Dermis microvascular lymphatic vessel endothelial cell (primary cell): ENCODE measurements at regions not wholly inside any gene's neighbourhood (a gene's known extent, or its start where the extent isn't known, plus 50 kb on each side); places are given as distances from the start of the nearest gene placed in this dataset.
A peak's percentile ranks its signal among the peaks of the same experiment; 100 is the strongest.

Experiments used
- DNase-seq, 2 donors: peaks; one replicate each; pipeline versions ENCODE4 v3.0.0 to v3.0.0-alpha.2; 2010; ENCODE audit warnings: low read depth in 2 of 2

DNA sequence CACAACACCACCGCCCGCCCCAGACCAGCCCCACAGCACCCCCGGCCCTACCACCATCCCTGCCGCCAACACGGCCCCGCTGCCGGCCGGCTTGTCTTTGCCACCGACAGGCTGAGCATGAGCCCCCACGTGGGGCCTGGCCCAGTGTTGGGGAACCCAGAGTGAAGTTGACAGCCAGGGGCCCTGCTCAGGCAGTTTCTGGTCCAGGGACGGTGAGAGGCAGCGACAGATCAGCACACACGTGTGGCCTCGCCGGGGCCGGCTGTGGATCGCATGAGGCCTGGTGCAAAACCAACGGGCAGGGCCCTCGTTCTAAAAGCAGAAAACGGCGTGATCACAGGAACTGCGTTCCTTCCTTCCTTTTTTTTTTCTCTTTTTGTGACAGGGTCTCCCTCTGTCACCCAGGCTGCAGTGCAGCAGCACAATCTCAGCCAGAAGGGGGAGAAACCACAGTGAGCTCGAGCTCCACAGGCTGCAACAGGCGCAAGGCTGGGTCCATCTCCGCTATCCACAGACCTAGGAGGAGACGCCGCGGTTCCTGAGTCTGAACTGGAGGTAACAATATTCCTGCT is 50.5 kb upstream of the FBRSL1 start:
- DNase-seq, result no peak

DNA sequence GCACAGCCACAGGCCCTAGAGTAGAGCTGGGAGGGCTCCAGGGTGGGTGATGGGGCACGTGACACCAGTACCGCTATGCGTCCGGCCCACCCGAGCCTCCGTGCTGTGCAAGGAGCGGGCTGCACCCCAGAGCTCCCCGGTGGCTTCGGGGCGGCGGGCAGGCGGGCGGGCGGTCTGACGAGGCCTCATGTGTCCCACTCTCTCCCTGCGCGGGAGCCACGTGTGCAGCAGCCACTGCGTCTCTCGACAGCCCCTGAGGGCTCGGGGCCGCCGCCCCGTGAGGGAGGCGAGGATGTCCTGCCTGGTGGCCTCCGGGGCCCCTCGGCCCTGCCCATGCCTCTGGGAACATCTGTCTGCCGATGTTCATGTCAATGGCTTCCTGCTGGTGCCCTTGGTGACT is 51.2 kb upstream of the FBRSL1 start:
- DNase-seq, result no peak

DNA sequence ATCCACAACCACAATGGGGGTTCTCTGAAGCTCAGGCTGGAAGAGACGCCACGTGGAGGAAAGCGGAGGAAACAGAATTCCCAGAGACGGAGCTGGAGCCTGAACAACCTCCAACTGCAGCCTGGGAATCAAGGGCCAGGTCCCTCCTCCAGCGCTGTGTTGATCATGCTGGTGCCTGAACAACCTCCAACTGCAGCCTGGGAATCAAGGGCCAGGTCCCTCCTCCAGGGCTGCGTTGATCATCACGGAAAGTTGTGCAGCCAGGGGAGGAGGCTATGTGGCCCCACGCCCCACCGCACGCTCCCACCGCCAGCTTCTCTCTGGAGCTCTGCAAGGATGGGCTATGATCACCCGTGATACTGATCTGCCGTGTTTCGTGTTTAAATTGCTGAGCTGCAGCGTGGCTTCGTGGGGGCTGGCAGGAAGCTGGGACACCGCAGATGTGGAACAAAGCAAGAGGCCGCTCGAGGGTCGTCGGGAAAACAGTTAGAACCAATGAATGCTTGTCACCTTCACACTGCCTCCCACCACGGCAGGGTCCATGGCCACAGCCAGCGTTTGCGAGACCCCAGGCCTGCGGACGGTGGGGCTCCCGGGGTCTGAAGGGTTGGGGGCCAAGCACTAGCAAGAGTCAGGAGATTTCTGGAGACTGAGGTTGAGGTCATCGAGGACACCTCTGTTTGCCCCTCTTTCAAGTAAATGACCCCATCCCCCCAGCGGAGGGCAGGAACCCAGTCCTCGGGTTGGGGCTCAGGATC is 51.8 kb upstream of the FBRSL1 start:
- DNase-seq, result no peak

DNA sequence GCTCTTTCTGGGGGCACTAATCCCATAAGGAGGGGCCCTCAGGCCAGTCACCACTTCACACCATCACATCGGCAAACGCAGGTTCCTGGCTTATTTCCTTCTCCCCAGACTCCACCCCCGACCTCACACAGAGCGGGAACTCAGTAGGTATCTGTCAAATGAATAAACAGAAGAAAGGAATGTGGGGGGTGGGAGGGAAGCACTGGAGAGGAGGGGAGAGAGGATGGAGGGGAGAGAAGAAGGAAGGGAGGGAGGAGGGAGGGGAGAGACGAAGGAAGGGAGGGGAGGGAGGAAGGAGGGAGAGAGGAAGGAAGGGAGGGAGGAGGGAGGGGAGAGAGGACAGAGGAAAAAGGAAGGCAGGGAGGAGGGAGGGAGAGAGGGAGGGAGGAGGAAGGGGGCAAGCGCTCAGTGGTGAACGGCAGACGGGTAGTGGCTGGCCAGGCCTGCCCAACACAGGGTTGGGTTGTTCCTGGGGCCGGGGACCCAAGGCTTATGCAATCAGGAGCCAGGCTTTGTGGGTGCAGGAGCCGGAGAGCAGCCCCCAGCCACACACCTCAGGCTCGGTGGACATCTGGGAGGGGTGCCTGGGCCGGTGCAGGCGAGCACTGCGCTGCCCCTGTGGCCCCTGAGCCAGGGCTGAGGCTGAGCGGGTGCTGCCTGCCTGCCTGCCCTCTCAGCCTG is 52.6 kb upstream of the FBRSL1 start:
- no peak for DNase-seq

DNA sequence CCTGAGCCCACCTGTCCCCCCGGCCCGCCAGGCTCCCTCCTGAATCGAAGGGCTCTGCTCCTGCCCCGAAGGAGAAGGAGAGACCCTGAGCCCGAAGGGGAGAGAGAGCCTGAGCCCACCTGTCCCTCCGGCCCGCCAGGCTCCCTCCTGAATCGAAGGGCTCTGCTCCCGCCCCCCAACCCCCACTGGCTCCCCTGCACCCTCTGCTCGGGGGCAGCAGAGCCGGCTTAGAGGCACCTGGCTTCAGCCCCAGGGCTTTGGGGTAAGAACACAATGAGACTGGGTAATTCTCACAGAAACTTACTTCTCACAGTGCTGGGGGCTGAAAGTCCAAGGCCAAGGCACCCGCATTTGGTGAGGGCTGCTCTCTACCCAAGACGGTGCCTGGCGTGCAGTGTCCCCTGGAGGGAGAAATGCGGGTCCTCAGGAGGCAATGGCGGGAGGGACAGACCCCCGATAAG is 53.1 kb upstream of the FBRSL1 start:
- DNase-seq, result no peak

DNA sequence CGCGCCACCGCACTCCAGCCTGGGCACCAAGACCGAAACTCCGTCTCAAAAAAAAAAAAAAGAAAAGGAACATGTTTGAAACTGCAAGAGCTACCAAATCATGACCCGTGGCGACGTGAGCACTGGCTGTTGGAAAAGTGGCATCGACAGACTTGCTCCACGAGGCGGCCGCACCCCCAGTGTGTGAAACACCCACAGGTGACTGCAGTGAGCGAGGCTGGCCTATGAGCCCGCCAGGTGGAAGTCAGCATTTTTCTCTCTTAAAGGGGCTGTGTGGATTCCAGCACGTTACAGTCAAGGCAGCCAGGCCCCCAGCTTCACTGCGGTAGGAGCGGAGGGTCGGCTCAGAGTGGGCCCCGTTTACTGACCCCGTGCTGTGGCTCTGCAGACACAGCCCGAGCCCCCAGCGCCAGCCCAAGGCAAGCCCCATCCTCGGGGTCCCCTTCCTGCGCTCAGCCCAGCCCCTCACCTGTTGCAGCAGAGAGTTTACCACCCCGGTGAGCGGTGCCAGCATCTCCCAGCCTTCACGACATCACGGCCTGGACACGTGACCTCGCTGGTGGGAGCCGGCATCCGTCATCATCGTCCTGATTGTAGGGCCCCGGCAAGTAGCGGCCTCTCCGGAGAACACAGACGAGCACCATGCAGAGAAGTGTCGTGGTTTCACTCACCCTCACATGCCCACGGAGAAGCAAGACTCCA is 54.3 kb upstream of the FBRSL1 start:
- DNase-seq, result no peak

DNA sequence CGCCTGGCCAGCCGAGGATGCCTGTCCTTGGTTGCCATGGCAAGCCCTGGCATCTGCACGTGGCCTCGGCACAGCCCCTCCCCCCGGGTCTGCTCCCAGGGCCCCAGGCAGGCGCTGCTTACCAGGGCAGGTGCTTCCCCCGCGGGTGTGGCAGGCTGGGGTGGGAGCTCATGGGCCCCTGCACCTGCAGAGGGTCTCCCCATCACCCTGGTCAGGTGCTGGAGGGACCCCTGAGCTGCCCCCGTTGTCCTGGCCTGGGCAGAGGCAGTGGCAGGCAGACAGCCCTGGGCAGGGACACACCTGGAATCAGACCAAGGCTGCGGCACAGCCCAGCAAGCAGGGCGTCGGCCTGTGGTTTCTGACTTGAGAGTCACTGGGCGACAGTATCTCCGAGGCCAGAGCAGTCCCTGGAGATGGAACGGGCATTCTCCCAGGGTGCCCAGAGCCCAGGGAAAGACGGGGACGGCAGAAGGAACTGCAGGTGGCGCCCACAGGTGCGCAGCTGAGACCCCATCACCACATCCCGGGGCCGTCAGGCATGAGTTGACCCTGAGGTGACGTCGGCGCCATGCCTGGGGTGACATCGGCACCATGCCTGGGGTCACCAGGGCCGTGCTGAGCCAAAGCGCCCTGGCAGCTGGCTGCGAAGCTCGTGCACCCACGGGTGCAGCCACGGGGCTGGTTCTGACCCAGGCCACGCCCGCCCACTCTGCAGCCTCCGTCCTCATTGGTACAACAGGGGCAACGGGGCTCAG is 56.1 kb upstream of the FBRSL1 start:
- no peak for DNase-seq

DNA sequence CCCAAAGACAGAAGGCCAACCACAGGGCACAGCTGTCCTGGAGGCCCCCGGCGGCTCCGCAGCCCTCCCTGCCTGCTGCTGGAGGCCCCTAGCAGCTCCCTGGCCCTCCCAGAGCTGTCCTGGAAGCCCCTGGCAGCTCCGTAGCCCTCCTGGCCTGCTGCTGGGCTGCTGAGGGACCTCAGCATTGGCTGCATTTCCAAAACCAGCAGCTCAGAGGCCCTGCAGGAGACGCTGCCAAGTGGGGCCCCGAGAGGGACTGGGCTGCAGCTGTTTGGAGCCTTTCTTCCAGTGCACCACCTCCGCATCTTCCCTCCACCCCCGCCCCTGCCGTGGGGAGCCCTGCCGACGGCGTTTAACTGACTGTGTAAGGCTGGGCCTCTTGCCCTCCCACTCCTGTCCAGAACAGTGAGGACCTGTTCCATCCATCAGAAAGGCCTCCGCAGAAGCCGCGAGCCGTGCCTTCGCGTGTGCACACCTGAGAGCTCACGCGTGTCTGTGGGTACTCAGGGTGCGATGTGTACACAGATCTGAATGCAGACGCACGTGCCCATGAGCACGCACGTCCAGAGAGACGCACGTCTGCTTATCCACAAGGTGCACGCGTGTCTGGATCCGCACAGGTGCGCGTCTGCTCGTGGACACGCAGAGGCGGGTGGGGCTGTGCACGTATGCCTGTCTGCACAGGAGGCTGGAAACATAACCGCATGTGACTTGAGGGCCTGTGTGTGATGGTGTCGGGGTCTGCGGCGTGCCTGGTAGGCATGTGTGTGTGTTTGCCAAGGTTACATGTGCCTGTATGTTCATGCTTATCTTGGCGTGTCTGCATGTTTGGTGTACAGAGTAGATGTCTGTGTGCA is 57.0 kb upstream of the FBRSL1 start:
- no peak for DNase-seq

DNA sequence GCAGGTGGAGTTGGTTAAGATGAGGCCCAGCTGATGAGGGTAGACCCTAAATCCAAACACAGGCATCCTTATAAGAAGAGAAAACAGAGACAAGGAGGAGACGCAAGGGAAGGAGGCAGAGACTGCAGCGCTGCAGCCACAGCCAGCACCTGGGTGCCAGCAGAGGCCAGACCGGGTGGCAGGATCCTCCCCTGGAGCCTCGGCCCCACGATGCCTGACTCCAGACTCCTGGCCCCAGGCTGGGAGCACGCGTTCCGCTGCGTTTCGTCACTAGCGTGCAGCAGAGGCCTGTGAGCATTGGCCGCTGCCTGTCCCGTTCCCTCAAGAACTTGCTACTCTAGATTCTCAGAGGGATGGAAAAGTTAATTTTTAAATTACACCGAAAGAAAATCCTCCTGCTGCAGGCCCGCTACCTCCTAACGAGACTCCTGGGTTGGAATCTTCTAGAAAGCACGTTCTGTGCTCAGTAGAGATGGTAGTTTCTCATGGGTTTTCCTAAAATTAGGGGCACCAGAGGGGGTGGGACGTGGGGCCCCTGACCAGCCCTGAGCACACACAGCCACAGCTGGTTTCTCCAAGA is 57.7 kb upstream of the FBRSL1 start:
- DNase-seq, result no peak

DNA sequence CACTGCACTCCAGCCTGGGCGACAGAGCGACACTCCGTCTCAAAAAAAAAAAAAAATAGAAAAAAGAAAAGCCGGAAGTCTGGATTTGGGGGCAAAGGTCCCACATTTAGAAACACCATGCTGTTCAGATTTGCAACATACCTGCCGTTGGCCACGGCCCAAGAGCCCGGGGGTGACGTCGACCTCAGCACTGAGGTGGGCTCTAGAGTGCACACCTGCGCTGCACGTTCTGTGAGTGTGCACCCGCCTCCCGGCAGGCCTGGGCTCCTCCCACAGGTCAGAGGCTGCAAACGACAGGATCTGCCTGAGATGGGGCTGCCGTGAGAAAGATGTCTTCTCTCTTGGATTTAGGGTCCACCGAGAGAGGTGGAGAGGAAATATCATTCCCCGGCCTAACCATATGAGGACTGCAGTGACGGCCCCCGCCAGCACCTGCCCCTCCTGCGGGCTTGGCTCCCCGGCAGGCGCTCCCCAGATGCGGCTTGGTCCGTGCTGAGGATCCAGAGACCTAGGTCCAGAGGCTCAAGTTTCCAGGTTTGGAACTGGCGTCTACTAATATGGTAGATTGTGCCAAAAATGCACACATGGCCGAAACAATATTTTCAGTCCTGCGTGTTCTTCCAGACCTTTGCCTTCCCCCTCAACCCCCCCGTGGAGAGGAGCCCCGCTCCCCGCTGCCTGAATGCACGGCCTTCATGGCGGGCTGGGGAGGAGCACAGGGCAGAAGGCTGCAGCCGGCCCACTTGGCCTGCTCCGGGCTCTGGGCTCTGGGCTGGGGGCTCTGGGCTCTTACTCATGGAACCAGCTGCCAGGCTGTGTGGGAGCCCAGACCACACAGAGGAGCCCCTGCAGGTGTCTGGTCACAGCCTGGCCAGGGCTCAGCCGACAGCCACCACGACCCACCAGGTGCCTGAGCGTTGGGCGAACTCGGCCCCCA is 58.8 kb upstream of the FBRSL1 start:
- no peak for DNase-seq

DNA sequence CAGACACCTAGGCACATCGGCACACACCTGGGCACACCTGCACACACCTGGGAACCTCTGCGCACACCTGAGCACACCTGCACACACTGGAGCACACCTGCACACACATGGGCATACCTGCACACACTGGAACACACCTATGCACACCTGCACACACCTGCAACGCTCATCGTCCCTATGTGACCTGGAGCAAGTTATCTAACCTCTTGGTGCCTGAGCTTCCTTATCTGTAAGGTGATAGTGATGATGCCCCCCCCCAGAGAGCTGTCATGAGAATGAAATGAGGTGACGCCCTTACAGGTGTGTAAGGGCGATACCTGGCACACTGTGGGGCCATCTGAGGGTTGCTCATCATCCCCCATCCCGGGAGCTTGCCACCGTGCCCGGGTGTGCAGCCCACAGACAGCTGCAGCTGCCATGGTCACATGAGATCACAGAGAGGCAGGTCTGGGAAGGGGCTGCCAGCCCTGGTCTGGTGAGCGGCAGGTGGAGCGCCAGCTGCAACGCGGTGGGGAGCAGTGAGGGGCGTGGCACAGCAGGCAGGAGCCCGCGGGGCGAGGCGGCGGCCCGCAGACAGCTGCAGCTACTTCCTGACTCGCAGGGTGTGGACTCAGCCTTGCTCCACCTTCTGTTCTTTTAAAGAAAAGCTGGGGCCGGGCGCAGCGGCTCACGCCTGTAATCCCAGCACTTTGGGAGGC is 59.9 kb upstream of the FBRSL1 start:
- DNase-seq, result no peak

DNA sequence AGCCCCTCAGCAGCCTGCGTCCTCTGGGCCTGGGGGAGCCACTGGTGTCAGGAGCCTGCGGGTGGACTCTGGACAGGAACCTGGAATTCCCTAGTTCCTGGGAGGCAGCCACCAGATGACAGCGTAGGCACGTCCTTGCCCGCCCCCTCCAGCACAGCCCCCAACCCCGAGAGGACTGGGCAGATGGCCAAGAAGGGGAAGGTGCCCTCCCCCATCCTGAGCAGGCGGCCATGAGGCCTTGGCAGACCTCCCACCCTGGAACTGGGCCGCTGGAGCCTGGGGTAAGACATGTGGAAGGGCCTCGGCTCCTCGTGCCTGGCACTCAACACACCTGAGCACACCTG is 60.4 kb upstream of the FBRSL1 start:
- no peak for DNase-seq

DNA sequence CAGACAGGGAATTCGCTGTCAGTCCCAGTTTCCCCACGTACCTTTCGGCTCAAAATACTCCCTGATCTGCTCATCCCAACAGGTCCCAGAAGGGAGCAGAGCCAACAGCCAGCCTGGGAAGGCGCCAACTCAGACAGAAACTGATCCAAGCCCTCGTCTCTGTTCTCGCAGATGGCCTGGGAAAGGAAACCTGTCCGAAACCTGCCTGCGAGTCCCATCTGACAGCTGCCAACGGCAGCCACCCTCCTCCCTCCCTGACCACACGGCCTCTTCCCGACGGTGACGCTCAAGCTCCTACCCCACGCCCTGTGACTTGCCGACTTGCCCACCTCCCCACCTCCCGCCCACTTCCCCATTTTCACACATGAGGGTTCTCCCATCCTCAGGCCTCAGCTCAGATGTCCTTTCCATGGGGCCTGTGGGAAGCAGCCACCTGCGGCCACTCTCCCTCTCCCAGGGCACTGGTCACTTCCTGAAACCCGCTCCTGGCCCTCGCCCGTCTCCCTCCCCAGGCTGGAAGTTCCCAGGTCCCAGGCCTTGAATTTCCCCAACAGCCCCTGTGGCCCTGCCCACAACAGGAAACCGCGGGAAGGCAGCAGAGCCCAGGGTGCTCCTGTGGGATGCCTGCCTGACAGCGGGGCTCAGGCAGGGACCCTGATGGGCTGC is 60.9 kb upstream of the FBRSL1 start:
- DNase-seq, result peak in 1 of 2 donors; percentile 18

DNA sequence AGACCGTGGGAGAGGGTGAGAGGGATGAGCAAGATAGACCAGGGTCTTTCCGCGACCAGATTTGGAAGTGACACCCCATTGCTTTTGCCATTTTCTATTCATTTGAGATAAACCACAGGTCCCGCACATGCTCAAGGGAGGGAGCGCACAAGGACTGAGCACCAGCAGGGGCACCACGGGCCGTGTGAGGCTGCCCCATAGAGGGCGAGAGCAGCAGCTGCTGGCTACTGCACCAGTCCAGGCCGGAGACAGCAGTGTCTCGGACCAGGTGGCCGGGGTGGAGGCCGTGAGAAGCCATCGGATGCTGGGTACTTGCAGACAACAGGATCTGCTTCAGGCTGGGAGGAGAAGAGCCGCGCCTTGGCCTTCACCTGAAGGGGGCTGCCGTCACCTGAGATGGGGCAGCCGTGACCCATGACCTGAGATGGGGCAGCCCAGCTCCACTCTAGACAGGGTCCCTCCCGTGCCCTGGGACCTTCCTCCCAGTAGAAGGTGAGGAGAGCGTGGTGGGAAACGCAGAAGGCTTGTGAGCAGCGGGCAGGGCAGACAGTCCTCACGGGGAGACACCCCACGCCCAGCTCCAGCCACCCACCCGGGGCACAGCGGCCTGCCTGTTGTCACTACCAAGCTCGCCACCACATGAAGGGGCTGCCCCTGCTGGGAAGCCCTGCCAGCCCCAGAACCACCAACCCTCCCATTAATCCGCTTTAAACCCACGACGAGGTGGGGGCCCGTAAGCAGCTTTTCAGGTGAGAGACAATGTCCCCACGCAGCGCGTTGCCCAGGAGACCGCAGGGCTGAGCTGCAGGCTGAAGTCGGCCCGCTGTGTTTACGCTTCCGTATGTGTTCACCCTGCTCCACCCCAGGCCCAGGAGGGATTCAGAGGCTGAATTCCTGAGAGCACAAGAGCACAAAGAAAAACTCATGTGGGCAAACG is 61.7 kb upstream of the FBRSL1 start:
- no peak for DNase-seq

DNA sequence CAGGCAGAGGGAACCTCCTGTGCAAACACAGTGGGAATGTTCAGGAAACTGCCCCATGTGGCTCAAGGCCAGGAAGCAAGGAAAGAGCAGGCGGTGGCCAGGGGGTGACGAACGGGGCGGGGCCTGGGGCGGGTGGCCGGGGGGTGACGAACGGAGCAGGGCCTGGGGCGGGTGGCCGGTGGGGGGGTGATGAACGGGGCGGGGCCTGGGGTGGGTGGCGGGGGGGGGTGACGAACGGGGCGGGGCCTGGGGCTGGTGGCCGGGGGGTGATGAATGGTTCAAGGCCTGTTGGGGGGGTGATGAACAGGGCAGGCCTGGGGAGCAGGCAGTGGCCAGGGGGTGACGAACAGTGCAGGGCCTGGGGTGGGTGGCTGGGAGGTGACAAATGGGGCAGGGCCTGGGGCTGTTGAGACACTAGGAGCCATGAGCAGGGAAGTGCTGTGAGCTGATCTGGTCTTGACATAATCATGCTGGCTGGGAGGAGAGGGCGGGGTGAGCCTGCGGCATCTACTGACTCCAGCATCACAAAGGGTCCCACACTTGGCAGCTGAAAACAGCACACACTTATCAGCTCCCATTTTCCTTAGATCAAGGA is 62.7 kb upstream of the FBRSL1 start:
- DNase-seq, result peak in 1 of 2 donors; percentile 11

DNA sequence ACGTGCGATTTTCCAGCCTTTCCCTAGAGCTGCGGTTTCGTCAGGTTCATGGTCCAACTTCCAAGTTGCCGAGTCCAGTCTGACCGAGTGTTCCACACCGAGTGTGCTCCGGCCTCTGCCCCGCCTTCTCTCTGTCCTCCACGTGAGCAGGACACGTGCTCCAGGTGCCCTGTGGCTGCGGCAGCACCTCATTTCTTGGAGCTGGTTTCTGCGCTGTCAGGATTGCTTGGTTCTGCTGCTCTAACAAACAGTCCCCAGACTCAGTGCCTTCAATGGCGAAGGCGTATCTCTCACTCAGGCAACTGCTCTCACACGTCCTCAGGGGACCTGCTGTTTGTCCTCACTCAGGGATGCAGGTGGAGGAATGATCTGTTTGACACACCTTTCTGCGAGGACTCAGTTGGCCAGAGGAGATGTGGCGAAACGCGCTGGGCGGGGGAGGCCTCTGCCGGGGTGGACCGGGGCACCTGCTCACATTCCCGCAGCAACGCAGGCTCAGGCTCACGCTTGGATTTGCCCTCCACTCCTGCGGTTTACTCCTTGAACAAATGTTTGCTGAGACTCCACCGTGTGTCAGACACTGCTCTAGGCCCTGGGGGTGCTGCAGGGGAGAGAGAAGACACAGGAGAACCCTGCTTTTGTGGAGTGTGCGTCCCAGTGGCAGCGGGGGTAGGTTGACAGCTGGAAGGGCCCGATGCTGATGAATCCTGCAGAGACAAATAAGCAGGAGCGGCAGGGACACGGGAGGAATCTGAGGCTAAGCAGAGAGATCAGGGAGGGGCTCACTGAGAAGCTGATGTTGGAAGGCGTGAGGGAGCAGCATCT is 63.4 kb upstream of the FBRSL1 start:
- DNase-seq, result no peak
